Osteocyte (in vitro differentiated cells): ENCODE measurements at regions not wholly inside any gene's neighbourhood (a gene's known extent, or its start where the extent isn't known, plus 50 kb on each side); places are given as distances from the start of the nearest gene placed in this dataset.

Experiments
- DNase-seq: peaks from one replicate; pipeline ENCODE4 v3.0.0; 2021; ENCODE audit warnings: mixed read lengths; ENCODE audit not compliant: unreplicated experiment; ENCODE audit errors: extremely low spot score
- H3K27ac Mint-ChIP-seq: one replicate; pipeline ENCODE4 v1.8.0; 2021; ENCODE audit warnings: mild to moderate bottlenecking, mixed read lengths; ENCODE audit not compliant: unreplicated experiment
- H3K27me3 Mint-ChIP-seq: one replicate; pipeline ENCODE4 v1.8.0; 2021; ENCODE audit warnings: mixed read lengths; ENCODE audit not compliant: unreplicated experiment
- H3K36me3 Mint-ChIP-seq: one replicate; pipeline ENCODE4 v1.8.0; 2021; ENCODE audit warnings: mixed read lengths; ENCODE audit not compliant: unreplicated experiment
- H3K4me1 Mint-ChIP-seq: one replicate; pipeline ENCODE4 v1.8.0; 2021; ENCODE audit warnings: mixed read lengths; ENCODE audit not compliant: unreplicated experiment
- H3K4me3 Mint-ChIP-seq: one replicate; pipeline ENCODE4 v1.8.0; 2021; ENCODE audit warnings: mild to moderate bottlenecking, moderate library complexity, mixed read lengths; ENCODE audit not compliant: unreplicated experiment
- H3K9me3 Mint-ChIP-seq: one replicate; pipeline ENCODE4 v1.8.0; 2021; ENCODE audit warnings: mixed read lengths; ENCODE audit not compliant: unreplicated experiment
- CTCF ChIP-seq: fragments of 200-600 bp; sonication (generic); IDR thresholded peaks from 2 replicates; pipeline ENCODE4 v1.5.0; 2021; ENCODE audit warnings: antibody characterized with exemption, mild to moderate bottlenecking, moderate library complexity

GRCh38 chr20:48100483-48100882 lies 315.2 kb upstream of the SULF2 start:
- no peak overlapping the region for H3K27ac Mint-ChIP-seq
- TF ChIP-seq CTCF = no peak
- H3K36me3 Mint-ChIP-seq = no peaks in the 10 kb centered on the region
- no peaks in the 10 kb centered on the region for H3K9me3 Mint-ChIP-seq
- H3K4me3 Mint-ChIP-seq = no peak overlapping the region
- H3K4me1 Mint-ChIP-seq = no peaks in the 10 kb centered on the region
- peaks cover 33% of the 10 kb centered on the region for H3K27me3 Mint-ChIP-seq
- no peak for DNase-seq

- DNase-seq = no peak
- TF ChIP-seq CTCF = no peak
Measured at GRCh38 chr20:48098866-48099265, 313.6 kb upstream of the SULF2 start.

GRCh38 chr20:48098099-48098498 lies 312.8 kb upstream of the SULF2 start:
- no peak for TF ChIP-seq CTCF
- Mint-ChIP-seq H3K4me1 (no peaks in the 10 kb centered on the region), H3K4me3 (no peak overlapping the region), H3K9me3 (no peaks in the 10 kb centered on the region), H3K36me3 (no peaks in the 10 kb centered on the region), H3K27me3 (peaks cover 40% of the 10 kb centered on the region), H3K27ac (no peak overlapping the region)
- DNase-seq = no peak

More at GRCh38 chr20:48098866-48099265, 313.6 kb upstream of the SULF2 start:
- no peak overlapping the region for H3K27ac Mint-ChIP-seq
- H3K36me3 Mint-ChIP-seq = no peaks in the 10 kb centered on the region
- H3K4me3 Mint-ChIP-seq = no peak overlapping the region
- H3K27me3 Mint-ChIP-seq = peaks cover 33% of the 10 kb centered on the region
- no peaks in the 10 kb centered on the region for H3K9me3 Mint-ChIP-seq
- no peaks in the 10 kb centered on the region for H3K4me1 Mint-ChIP-seq

- peaks cover 42% of the 10 kb centered on the region for H3K27me3 Mint-ChIP-seq
Measured at GRCh38 chr20:48096957-48097890, 311.9 kb upstream of the SULF2 start.

More at GRCh38 chr20:48096957-48097890, 311.9 kb upstream of the SULF2 start:
- H3K27ac Mint-ChIP-seq = no peak overlapping the region
- no peaks in the 10 kb centered on the region for H3K36me3 Mint-ChIP-seq
- H3K9me3 Mint-ChIP-seq = no peaks in the 10 kb centered on the region
- TF ChIP-seq CTCF = no peak
- H3K4me3 Mint-ChIP-seq = no peak overlapping the region
- H3K4me1 Mint-ChIP-seq = no peaks in the 10 kb centered on the region
- no peak for DNase-seq
